WI38 (cell line): ENCODE measurements at regions not wholly inside any gene's neighbourhood (a gene's known extent, or its start where the extent isn't known, plus 50 kb on each side); places are given as distances from the start of the nearest gene placed in this dataset.

ENCODE experiments used
- H3K4me3 ChIP-seq: 2 replicates; pipeline ENCODE4 v1.5.1; 2011; ENCODE audit warnings: low read depth, mild to moderate bottlenecking, control low read depth, low read length
- TF ChIP-seq, protein P1 (sequence below): IDR thresholded peaks from 2 replicates; pipeline ENCODE4 v1.5.1; 2012; ENCODE audit warnings: low read depth, mild to moderate bottlenecking, control low read depth, low read length

GRCh38 chr14:58697930-58698642 lies 60.3 kb downstream of the DACT1 start:
- TF ChIP-seq, protein P1, sequence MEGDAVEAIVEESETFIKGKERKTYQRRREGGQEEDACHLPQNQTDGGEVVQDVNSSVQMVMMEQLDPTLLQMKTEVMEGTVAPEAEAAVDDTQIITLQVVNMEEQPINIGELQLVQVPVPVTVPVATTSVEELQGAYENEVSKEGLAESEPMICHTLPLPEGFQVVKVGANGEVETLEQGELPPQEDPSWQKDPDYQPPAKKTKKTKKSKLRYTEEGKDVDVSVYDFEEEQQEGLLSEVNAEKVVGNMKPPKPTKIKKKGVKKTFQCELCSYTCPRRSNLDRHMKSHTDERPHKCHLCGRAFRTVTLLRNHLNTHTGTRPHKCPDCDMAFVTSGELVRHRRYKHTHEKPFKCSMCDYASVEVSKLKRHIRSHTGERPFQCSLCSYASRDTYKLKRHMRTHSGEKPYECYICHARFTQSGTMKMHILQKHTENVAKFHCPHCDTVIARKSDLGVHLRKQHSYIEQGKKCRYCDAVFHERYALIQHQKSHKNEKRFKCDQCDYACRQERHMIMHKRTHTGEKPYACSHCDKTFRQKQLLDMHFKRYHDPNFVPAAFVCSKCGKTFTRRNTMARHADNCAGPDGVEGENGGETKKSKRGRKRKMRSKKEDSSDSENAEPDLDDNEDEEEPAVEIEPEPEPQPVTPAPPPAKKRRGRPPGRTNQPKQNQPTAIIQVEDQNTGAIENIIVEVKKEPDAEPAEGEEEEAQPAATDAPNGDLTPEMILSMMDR = no peak
- H3K4me3 ChIP-seq = no peak overlapping the region

DNA sequence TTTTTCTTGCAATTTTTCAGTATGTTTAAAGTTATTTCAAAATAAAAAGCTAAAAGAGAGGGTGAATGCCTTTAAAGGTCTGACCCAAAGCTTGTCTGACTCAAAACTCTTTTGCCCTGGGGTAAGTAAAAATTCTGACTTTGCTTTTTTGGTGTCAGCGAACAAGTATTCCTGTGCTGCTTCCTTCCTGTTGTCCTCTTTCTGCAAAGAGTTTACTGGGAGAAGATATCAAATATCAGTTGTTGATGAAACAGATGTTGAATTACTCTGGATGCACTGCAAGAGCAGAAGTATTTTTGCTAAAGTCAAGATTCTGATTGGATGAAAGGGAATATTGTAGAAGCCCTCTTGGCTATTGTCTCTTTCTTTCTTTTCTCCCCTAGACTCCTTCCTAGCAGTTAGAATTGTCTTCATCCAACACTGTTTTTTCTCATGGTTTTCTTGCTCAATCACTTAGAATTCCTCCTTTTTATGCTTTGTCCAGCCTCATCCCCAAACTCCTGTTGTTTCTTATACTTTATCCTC lies 62.0 kb downstream of the DACT1 start:
- TF ChIP-seq, protein P1 = no peak

GRCh38 chr14:58701156-58701555 lies 63.4 kb downstream of the DACT1 start:
- TF ChIP-seq, protein P1 = no peak

More for the DNA sequence above, 62.0 kb downstream of the DACT1 start:
- H3K4me3 ChIP-seq = no peak overlapping the region

GRCh38 chr14:58701604-58702003 lies 63.8 kb downstream of the DACT1 start:
- H3K4me3 ChIP-seq = no peak overlapping the region
- TF ChIP-seq, protein P1 = no peak

More at GRCh38 chr14:58701156-58701555, 63.4 kb downstream of the DACT1 start:
- H3K4me3 ChIP-seq = no peak overlapping the region

DNA sequence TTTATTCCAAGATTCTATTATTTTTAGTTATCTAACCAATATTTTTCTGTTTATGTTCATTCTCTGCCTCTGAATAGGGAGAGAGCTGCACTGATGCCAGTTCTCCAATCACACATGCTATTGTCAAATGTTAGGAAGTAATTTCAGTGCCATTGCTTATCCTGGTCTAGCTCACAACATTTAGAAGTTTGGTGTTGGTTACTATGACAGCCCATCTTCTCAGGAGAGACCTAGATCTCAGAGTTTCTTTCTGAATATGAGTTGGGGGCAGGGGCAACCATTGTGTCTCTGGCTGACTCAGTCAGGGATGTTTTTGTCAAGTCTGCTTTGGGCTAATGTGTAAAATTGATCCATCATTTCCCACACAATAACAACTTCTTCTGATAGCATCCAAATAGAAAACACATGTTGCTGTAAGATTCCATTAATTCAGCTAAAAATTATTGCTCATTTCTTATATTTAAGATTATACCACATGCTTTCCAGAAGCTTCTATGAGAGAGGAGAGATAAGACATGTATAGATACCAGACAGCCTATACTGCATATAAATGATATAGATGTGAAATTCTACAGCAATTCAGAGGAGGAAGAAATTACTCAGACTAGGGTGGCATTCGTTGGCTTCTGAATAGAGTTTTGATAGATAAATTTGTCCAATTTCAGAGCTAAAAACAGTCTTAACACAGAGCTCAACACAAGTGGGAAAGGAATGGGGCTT lies 64.8 kb downstream of the DACT1 start:
- H3K4me3 ChIP-seq = no peak overlapping the region
- TF ChIP-seq, protein P1 = no peak

DNA sequence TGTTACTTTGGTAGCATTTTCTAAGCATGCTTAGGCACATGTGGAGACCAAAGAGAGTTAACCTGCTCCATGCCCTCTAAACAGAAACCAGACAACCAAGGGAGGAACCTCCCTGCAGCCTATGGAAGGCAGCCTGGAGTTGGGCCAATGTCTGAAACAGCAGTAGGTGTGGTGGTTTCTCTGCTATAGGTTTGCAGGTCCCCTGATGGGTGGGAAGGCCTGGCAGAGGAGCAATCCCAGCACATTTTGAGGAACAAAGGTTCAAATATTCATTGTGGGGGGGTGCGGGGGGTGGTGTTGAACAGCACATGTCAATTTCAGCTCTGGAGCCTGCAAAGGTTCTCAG lies 65.4 kb downstream of the DACT1 start:
- TF ChIP-seq, protein P1 = no peak
- no peak overlapping the region for H3K4me3 ChIP-seq

DNA sequence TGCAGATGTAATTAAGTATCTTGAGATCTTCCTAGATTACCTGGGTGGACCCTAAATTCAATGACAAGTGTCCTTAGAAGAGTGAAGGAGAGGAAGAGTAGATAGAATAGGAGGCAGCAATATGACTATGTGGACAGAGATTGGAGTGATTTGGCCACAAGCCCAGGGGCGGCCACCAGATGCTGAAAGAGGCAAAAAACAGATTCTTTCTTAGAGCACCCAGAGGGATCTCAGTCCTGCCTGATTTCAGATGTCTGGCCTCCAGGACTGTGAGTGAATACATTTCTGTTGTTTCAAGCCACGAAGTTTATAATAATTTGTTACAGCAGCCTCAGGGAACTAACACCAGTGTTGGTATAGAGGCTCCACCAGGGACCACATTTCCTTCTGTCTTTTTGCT lies 67.3 kb downstream of the DACT1 start:
- H3K4me3 ChIP-seq = no peak overlapping the region
- TF ChIP-seq, protein P1 = no peak
